SK-N-MC (cell line): ENCODE measurements at regions not wholly inside any gene's neighbourhood (a gene's known extent, or its start where the extent isn't known, plus 50 kb on each side); places are given as distances from the start of the nearest gene placed in this dataset.
A peak's percentile ranks its signal among the peaks of the same experiment; 100 is the strongest.

Source experiments
- DNase-seq: peaks from one replicate; pipeline ENCODE4 v3.0.0-alpha.2; 2011; ENCODE audit warnings: low read depth, low spot score
- H3K27ac ChIP-seq: fragments of 200-600 bp; sonication (generic); 2 replicates; pipeline ENCODE4 v1.5.1; 2016; ENCODE audit warnings: mixed run types
- H3K36me3 ChIP-seq: fragments of 200-600 bp; sonication (generic); 2 replicates; pipeline ENCODE4 v1.6.1; 2017; ENCODE audit warnings: antibody characterized with exemption, low read length, mixed read lengths; ENCODE audit not compliant: insufficient read depth
- H3K4me3 ChIP-seq: fragments of 200-600 bp; sonication (generic); 2 replicates; pipeline ENCODE4 v1.5.1; 2016
- H3K9ac ChIP-seq: fragments of 200-600 bp; sonication (generic); 2 replicates; pipeline ENCODE4 v1.8.0; 2017; ENCODE audit warnings: mixed run types, mixed read lengths; ENCODE audit not compliant: insufficient read length
- H3K9me3 ChIP-seq: fragments of 200-600 bp; sonication (generic); 2 replicates; pipeline ENCODE4 v1.6.1; 2017; ENCODE audit warnings: low read depth, mild to moderate bottlenecking, antibody characterized with exemption, low read length, moderate library complexity, mixed read lengths
- EZH2 ChIP-seq: fragments of 200-600 bp; sonication (generic); IDR thresholded peaks from one replicate; pipeline ENCODE4 v1.6.1; 2017; ENCODE audit warnings: antibody characterized with exemption
- FOXP2 ChIP-seq: optimal IDR thresholded peaks from 2 replicates; pipeline ENCODE3; 2011; ENCODE audit warnings: mild to moderate bottlenecking, moderate library complexity; ENCODE audit not compliant: insufficient read depth; ENCODE audit errors: extremely low read length, control extremely low read depth
- POLR2AphosphoS5 ChIP-seq: IDR thresholded peaks from 2 replicates; pipeline ENCODE4 v1.6.1; 2012; ENCODE audit warnings: mild to moderate bottlenecking, low read depth, low read length, borderline replicate concordance

- Histone ChIP-seq H3K27ac (no peak overlapping the region), H3K4me3 (no peak overlapping the region), H3K36me3 (no peaks in the 10 kb centered on the region), H3K9ac (no peak overlapping the region), H3K9me3 (no peaks in the 10 kb centered on the region)
- DNase-seq, result no peak
- no peak for TF ChIP-seq FOXP2
- no peak for TF ChIP-seq EZH2
- no peak for TF ChIP-seq POLR2AphosphoS5
Observed at GRCh38 chr4:145339075-145339725, 142.5 kb upstream of the SMAD1 start.

- Histone ChIP-seq H3K4me3 (no peak overlapping the region), H3K27ac (no peak overlapping the region), H3K9ac (no peak overlapping the region), H3K36me3 (no peaks in the 10 kb centered on the region), H3K9me3 (no peaks in the 10 kb centered on the region)
- no peak for TF ChIP-seq POLR2AphosphoS5
- no peak for TF ChIP-seq FOXP2
- no peak for TF ChIP-seq EZH2
- DNase-seq, result no peak
Observed at GRCh38 chr4:145338568-145338967, 143.1 kb upstream of the SMAD1 start.

GRCh38 chr4:145337391-145337790 is 144.3 kb upstream of the SMAD1 start:
- no peak for DNase-seq

GRCh38 chr4:145333786-145334185 is 147.9 kb upstream of the SMAD1 start:
- no peak for DNase-seq
- H3K36me3 ChIP-seq, result no peaks in the 10 kb centered on the region
- H3K9ac ChIP-seq, result no peak overlapping the region
- no peak overlapping the region for H3K27ac ChIP-seq
- TF ChIP-seq FOXP2 (no peak), POLR2AphosphoS5 (no peak), EZH2 (no peak)
- no peaks in the 10 kb centered on the region for H3K9me3 ChIP-seq
- H3K4me3 ChIP-seq, result no peak overlapping the region

More at GRCh38 chr4:145337391-145337790, 144.3 kb upstream of the SMAD1 start:
- H3K9ac ChIP-seq, result no peak overlapping the region
- H3K27ac ChIP-seq, result no peak overlapping the region
- no peak overlapping the region for H3K4me3 ChIP-seq
- H3K9me3 ChIP-seq, result no peaks in the 10 kb centered on the region
- TF ChIP-seq EZH2 (no peak), POLR2AphosphoS5 (no peak), FOXP2 (no peak)
- H3K36me3 ChIP-seq, result no peaks in the 10 kb centered on the region

- H3K4me3 ChIP-seq, result no peak overlapping the region
- no peaks in the 10 kb centered on the region for H3K9me3 ChIP-seq
- H3K27ac ChIP-seq, result no peak overlapping the region
- DNase-seq, result no peak
- no peak overlapping the region for H3K9ac ChIP-seq
- no peaks in the 10 kb centered on the region for H3K36me3 ChIP-seq
- TF ChIP-seq EZH2 (no peak), POLR2AphosphoS5 (no peak), FOXP2 (no peak)
Observed at GRCh38 chr4:145326491-145326890, 146.1 kb upstream of the OTUD4 start.

- H3K4me3 ChIP-seq, result no peak overlapping the region
- H3K27ac ChIP-seq, result no peak overlapping the region
- no peak for TF ChIP-seq EZH2
- TF ChIP-seq POLR2AphosphoS5, result no peak
- no peak for TF ChIP-seq FOXP2
- H3K9ac ChIP-seq, result no peak overlapping the region
- no peak for DNase-seq
- H3K9me3 ChIP-seq, result no peaks in the 10 kb centered on the region
- no peaks in the 10 kb centered on the region for H3K36me3 ChIP-seq
Observed at GRCh38 chr4:145324161-145324560, 143.8 kb upstream of the OTUD4 start.

GRCh38 chr4:145320294-145320693 is 139.9 kb upstream of the OTUD4 start:
- no peaks in the 10 kb centered on the region for H3K9me3 ChIP-seq
- no peak overlapping the region for H3K27ac ChIP-seq
- TF ChIP-seq FOXP2 (no peak), POLR2AphosphoS5 (no peak), EZH2 (no peak)
- H3K36me3 ChIP-seq, result no peaks in the 10 kb centered on the region
- no peak for DNase-seq
- no peak overlapping the region for H3K9ac ChIP-seq
- no peak overlapping the region for H3K4me3 ChIP-seq

- no peak for DNase-seq
- TF ChIP-seq POLR2AphosphoS5 (no peak), EZH2 (no peak), FOXP2 (no peak)
- H3K9me3 ChIP-seq, result no peaks in the 10 kb centered on the region
- no peak overlapping the region for H3K4me3 ChIP-seq
- no peak overlapping the region for H3K9ac ChIP-seq
- H3K36me3 ChIP-seq, result no peaks in the 10 kb centered on the region
- H3K27ac ChIP-seq, result no peak overlapping the region
Observed at GRCh38 chr4:145319751-145320150, 139.4 kb upstream of the OTUD4 start.

GRCh38 chr4:145316897-145317574 is 136.6 kb upstream of the OTUD4 start:
- no peak for DNase-seq
- H3K27ac ChIP-seq, result peak overlapping the region; percentile 95; the same call in 1 of the 2 replicates

More at GRCh38 chr4:145316897-145317574, 136.6 kb upstream of the OTUD4 start:
- Histone ChIP-seq H3K4me3 (no peak overlapping the region), H3K36me3 (no peaks in the 10 kb centered on the region), H3K9ac (no peak overlapping the region), H3K9me3 (no peaks in the 10 kb centered on the region)
- no peak for TF ChIP-seq EZH2
- no peak for TF ChIP-seq FOXP2
- TF ChIP-seq POLR2AphosphoS5, result no peak
